K562 (cell line): ENCODE measurements at regions not wholly inside any gene's neighbourhood (a gene's known extent, or its start where the extent isn't known, plus 50 kb on each side); places are given as distances from the start of the nearest gene placed in this dataset.

Experiments used
- BHLHE40 ChIP-seq: IDR thresholded peaks from 2 replicates; pipeline ENCODE4 v1.6.1; 2011; ENCODE audit warnings: low read length, improper control_type of control experiment
- CHD2 ChIP-seq: IDR thresholded peaks from 2 replicates; pipeline ENCODE4 v1.6.1; 2011; ENCODE audit warnings: low read depth, low read length
- HNRNPLL ChIP-seq: fragments of 200-400 bp; formaldehyde crosslinking; IDR thresholded peaks from 2 replicates; pipeline ENCODE4 v1.6.1; 2017; ENCODE audit warnings: low read length, low read depth, mild to moderate bottlenecking; ENCODE audit not compliant: poor library complexity, severe bottlenecking
- PML ChIP-seq: IDR thresholded peaks from 2 replicates; pipeline ENCODE4 v1.6.1; 2012; ENCODE audit warnings: low read length, inconsistent platforms
- SIN3A ChIP-seq, 2 experiments: fragments of 150-350 bp in 1 of 2; IDR thresholded peaks; 2 replicates each; pipeline ENCODE4 v1.6.1; 2011 to 2016; ENCODE audit warnings: borderline replicate concordance in 2 of 2, low read depth in 2 of 2, low read length in 2 of 2, mild to moderate bottlenecking in 2 of 2, moderate library complexity in 2 of 2; ENCODE audit not compliant: control insufficient read depth in 1 of 2
- SMC3 ChIP-seq: conservative IDR thresholded peaks from 2 replicates; pipeline ENCODE4 v1.6.1; 2011; ENCODE audit warnings: low read depth, low read length, improper control_type of control experiment; ENCODE audit not compliant: insufficient read depth
- TEAD4 ChIP-seq, 2 experiments: sonication (generic) in 1 of 2; formaldehyde crosslinking in 1 of 2; IDR thresholded peaks; 2 replicates each; pipeline versions ENCODE4 v1.6.1 to v1.8.0; 2012 to 2022; ENCODE audit warnings: borderline replicate concordance in 1 of 2, inconsistent platforms in 1 of 2, low read length in 1 of 2, mild to moderate bottlenecking in 1 of 2, missing genetic modification reagents in 1 of 2
- ZKSCAN3 ChIP-seq: fragments of 250-450 bp; sonication (Bioruptor Pico); IDR thresholded peaks from 2 replicates; pipeline ENCODE4 v1.4.0; 2020
- ZNF239 ChIP-seq: fragments of 250-450 bp; sonication (Bioruptor Pico); IDR thresholded peaks from 2 replicates; pipeline ENCODE4 v1.4.0; 2020; ENCODE audit warnings: mild to moderate bottlenecking
- ZNF592 ChIP-seq: fragments of 450-650 bp; IDR thresholded peaks from 2 replicates; pipeline ENCODE4 v1.6.1; 2017; ENCODE audit warnings: antibody characterized with exemption, mild to moderate bottlenecking
- TF ChIP-seq, protein P1 (sequence below): fragments of 450-650 bp; IDR thresholded peaks from 2 replicates; pipeline ENCODE4 v1.6.1; 2016; ENCODE audit warnings: low read depth
- TF ChIP-seq, protein P2 (sequence below): fragments of 450-650 bp; IDR thresholded peaks from 2 replicates; pipeline ENCODE4 v1.7.0; 2016; ENCODE audit warnings: borderline replicate concordance

DNA sequence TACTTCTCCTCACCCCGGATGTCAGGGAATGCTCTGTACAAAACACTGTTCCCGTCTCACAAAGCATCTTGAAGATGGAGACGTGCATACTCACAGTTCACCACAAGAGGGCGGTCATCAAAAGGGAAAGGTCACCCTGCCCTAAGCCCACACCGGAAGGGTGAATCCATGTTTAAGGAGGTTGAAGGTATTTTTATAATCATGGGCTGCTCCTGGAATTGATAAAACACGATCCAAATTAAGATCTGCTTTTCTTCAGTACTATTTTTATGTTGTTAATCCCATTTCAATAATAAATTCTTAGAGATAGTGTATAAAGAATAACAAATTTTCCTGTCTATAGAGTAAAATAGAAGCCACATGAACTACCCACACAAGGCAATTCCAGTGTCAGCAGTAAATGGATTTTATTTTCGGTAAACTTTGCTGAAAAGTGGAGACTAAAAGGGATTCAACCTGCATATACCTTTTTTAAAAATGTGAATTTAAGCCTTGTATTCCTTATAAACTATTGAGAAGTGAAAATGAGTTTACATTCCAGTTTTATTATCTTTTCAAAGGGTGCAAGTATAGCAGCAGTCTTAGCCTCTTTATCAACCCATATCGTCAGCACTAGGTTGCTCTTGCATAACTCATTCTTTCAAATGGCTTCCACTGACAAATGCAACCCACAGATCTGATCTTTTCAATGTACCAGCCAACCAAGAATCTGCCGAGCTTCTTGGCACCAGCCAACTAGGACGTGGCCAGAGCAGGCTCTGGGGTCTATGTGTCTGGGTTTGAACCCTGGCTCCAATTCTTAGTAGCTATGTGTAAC lies 79.7 kb upstream of the MBOAT1 start (continued):
- TF ChIP-seq HNRNPLL: no peak
- TF ChIP-seq, protein P1, sequence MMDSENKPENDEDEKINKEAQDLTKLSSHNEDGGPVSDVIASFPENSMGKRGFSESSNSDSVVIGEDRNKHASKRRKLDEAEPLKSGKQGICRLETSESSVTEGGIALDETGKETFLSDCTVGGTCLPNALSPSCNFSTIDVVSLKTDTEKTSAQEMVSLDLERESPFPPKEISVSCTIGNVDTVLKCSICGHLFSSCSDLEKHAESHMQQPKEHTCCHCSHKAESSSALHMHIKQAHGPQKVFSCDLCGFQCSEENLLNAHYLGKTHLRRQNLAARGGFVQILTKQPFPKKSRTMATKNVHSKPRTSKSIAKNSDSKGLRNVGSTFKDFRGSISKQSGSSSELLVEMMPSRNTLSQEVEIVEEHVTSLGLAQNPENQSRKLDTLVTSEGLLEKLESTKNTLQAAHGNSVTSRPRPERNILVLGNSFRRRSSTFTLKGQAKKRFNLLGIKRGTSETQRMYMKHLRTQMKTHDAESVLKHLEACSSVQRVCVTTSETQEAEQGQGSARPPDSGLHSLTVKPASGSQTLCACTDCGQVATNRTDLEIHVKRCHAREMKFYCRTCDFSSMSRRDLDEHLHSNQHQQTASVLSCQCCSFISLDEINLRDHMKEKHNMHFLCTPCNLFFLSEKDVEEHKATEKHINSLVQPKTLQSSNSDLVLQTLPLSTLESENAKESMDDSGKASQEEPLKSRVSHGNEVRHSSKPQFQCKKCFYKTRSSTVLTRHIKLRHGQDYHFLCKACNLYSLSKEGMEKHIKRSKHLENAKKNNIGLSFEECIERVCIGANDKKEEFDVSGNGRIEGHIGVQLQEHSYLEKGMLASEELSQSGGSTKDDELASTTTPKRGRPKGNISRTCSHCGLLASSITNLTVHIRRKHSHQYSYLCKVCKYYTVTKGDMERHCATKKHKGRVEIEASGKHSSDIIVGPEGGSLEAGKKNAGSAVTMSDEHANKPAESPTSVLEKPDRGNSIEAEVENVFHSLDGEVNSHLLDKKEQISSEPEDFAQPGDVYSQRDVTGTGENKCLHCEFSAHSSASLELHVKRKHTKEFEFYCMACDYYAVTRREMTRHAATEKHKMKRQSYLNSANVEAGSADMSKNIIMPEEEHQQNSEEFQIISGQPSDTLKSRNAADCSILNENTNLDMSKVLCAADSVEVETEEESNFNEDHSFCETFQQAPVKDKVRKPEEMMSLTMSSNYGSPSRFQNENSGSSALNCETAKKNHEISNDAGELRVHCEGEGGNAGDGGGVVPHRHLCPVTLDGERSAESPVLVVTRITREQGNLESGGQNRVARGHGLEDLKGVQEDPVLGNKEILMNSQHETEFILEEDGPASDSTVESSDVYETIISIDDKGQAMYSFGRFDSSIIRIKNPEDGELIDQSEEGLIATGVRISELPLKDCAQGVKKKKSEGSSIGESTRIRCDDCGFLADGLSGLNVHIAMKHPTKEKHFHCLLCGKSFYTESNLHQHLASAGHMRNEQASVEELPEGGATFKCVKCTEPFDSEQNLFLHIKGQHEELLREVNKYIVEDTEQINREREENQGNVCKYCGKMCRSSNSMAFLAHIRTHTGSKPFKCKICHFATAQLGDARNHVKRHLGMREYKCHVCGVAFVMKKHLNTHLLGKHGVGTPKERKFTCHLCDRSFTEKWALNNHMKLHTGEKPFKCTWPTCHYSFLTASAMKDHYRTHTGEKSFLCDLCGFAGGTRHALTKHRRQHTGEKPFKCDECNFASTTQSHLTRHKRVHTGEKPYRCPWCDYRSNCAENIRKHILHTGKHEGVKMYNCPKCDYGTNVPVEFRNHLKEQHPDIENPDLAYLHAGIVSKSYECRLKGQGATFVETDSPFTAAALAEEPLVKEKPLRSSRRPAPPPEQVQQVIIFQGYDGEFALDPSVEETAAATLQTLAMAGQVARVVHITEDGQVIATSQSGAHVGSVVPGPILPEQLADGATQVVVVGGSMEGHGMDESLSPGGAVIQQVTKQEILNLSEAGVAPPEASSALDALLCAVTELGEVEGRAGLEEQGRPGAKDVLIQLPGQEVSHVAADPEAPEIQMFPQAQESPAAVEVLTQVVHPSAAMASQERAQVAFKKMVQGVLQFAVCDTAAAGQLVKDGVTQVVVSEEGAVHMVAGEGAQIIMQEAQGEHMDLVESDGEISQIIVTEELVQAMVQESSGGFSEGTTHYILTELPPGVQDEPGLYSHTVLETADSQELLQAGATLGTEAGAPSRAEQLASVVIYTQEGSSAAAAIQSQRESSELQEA: no peak
- TF ChIP-seq CHD2: no peak
- TF ChIP-seq ZNF592: peak; percentile 70; the same call in 1 of the 2 replicates
- no peak; the same call in 1 of the 2 replicates for TF ChIP-seq BHLHE40
- no peak for TF ChIP-seq SIN3A (IDR thresholded peaks at IDR 0.05; ENCODE audit: borderline replicate concordance in 2 of 2, control insufficient read depth in 1 of 2, low read depth in 2 of 2, low read length in 2 of 2)
- TF ChIP-seq, protein P2, sequence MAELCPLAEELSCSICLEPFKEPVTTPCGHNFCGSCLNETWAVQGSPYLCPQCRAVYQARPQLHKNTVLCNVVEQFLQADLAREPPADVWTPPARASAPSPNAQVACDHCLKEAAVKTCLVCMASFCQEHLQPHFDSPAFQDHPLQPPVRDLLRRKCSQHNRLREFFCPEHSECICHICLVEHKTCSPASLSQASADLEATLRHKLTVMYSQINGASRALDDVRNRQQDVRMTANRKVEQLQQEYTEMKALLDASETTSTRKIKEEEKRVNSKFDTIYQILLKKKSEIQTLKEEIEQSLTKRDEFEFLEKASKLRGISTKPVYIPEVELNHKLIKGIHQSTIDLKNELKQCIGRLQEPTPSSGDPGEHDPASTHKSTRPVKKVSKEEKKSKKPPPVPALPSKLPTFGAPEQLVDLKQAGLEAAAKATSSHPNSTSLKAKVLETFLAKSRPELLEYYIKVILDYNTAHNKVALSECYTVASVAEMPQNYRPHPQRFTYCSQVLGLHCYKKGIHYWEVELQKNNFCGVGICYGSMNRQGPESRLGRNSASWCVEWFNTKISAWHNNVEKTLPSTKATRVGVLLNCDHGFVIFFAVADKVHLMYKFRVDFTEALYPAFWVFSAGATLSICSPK: no peak
- TF ChIP-seq ZKSCAN3: no peak
- peak; percentile 54; the same call in 1 of the 2 replicates for TF ChIP-seq TEAD4 (IDR thresholded peaks at IDR 0.05; ENCODE audit: low read length)
- no peak for TF ChIP-seq TEAD4 (CRISPR knock-in tag; IDR thresholded peaks at IDR 0.05; ENCODE audit: borderline replicate concordance)
- TF ChIP-seq PML: no peak
- peak; percentile 97 for TF ChIP-seq SMC3
- no peak for TF ChIP-seq ZNF239 (CRISPR knock-in tag)
